ENCODE measurements at regions not wholly inside any gene's neighbourhood (a gene's known extent, or its start where the extent isn't known, plus 50 kb on each side); places are given as distances from the start of the nearest gene placed in this dataset.

DNA sequence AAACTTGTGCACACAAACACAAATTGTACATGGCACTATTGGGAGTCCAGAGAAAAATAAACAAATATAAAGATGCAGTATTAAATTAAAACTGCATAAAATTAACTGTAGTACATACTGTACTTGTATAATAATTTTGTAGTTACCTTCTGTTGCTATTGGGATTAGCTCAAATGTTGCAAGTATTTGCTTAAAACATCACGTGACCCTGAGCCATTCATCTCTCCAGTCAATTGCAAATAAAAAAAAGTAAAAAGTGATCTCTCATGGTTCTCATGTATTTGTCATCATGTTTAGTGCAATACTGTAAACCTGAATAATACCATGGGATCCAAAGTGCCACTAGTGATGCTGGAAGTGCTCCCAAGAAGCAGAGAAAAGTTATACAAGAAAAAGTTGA is 88.1 kb upstream of the NAV3 start:
- TF ChIP-seq CTCF (IDR thresholded peaks at IDR 0.05) (no peak), POLR2A (IDR thresholded peaks at IDR 0.05) (no peak)
